ENCODE measurements at regions not wholly inside any gene's neighbourhood (a gene's known extent, or its start where the extent isn't known, plus 50 kb on each side); places are given as distances from the start of the nearest gene placed in this dataset.
"Not testable (repeated sequence)": the region's sequence is repeated elsewhere in the genome, so short reads cannot be mapped to it uniquely, and the experiment has no call there.

GRCh38 chr13:50509771-50510441 is 333.6 kb downstream of the DLEU7 start:
- DNase-seq: peak; percentile 50
- Histone ChIP-seq H3K4ac (ENCODE audit: low read depth, low read length) (no peak overlapping the region), H2BK20ac (ENCODE audit: low read depth, low read length) (no peak overlapping the region; the same call in 1 of the 2 replicates), H3K56ac (ENCODE audit: extremely low read depth, insufficient read depth, low read length) (no peak overlapping the region), H2BK5ac (ENCODE audit: low read depth, low read length, poor library complexity, severe bottlenecking) (no peak overlapping the region), H3K4me2 (ENCODE audit: low read depth, low read length) (no peak overlapping the region), H2AK5ac (ENCODE audit: low read depth, low read length) (peak overlapping the region; percentile 60; the same call in 1 of the 2 replicates), H3K18ac (ENCODE audit: low read depth, low read length) (no peak overlapping the region), H2BK120ac (ENCODE audit: low read depth, low read length) (no peak overlapping the region), H3K4me3 (ENCODE audit: insufficient read depth, low read depth, low read length) (no peak overlapping the region), H2BK15ac (ENCODE audit: low read depth, low read length) (no peak overlapping the region), H2AK9ac (replicated peaks; ENCODE audit: low read depth, low read length, poor library complexity) (no peak overlapping the region), H3K79me1 (ENCODE audit: low read depth in 1 of 2, low read length in 2 of 2) (no peaks in the 10 kb centered on the region), H3K14ac (replicated peaks; ENCODE audit: low read depth, low read length) (0 out of 2 replicates have a peak overlapping the region, but pooled peaks have one; percentile 6), H4K5ac (ENCODE audit: low read depth, low read length) (no peak overlapping the region), H2AFZ (replicated peaks; ENCODE audit: low read length, poor library complexity) (no peak overlapping the region), H3K27ac (ENCODE audit: insufficient read depth, low read length) (no peak overlapping the region), H3K9ac (ENCODE audit: low read depth, low read length) (no peak overlapping the region), H4K8ac (ENCODE audit: low read depth in 2 of 2, low read length in 2 of 2) (no peak overlapping the region), H3K36me3 (ENCODE audit: control insufficient read depth, insufficient read depth, low read length) (no peaks in the 10 kb centered on the region), H3K9me1 (ENCODE audit: insufficient read depth, low read length) (no peaks in the 10 kb centered on the region), H3K27me3 (ENCODE audit: control insufficient read depth, insufficient read depth, low read length) (no peaks in the 10 kb centered on the region), H4K91ac (ENCODE audit: insufficient read depth, low read depth, low read length) (no peak overlapping the region), H4K20me1 (ENCODE audit: insufficient read depth, low read length) (no peaks in the 10 kb centered on the region), H3K9me3 (ENCODE audit: control insufficient read depth, insufficient read depth, low read length) (no peaks in the 10 kb centered on the region), H3K4me1 (ENCODE audit: control insufficient read depth, insufficient read depth, low read length) (peaks cover 4% of the 10 kb centered on the region), H3K23ac (ENCODE audit: low read depth, low read length) (no peak overlapping the region)
- ChIA-PET POLR2A (ENCODE audit: unreplicated experiment) (no interaction called here), CTCF (no interaction called here)
- WGBS, 2 experiments (ENCODE audit: extremely low coverage in 2 of 2, insufficient read length in 1 of 2): no CpG with 5 or more reads among the region's 2 CpGs
- TF ChIP-seq CEBPB (IDR thresholded peaks at IDR 0.05; ENCODE audit: low read depth, low read length) (peak; percentile 44), FOS (IDR thresholded peaks at IDR 0.05; ENCODE audit: low read depth, low read length) (no peak), BHLHE40 (IDR thresholded peaks at IDR 0.05; ENCODE audit: low read depth, low read length) (no peak)
- dilution Hi-C loops (cut with HindIII; ENCODE audit: low sequenced_read_pairs, unreplicated experiment) (no loop called here), intact Hi-C loops (cut with micrococcal nuclease) (loop anchor here (10.0 kb wide), 1 partner anchor 835 kb away; no protein-coding TSS in a partner anchor), in situ Hi-C loops (cut with MboI; ENCODE audit: low sequenced_read_pairs) (no loop called here)
- peak; percentile 29; the same call in 1 of the 2 replicates for ATAC-seq (ENCODE audit: low read depth)
- no TSS peak for BruUV-seq (replicated peaks)

GRCh38 chr13:50510885-50511545 is 332.5 kb downstream of the DLEU7 start:
- H3K56ac ChIP-seq (ENCODE audit: extremely low read depth, insufficient read depth, low read length); BruUV-seq (replicated peaks); H3K27me3 ChIP-seq (ENCODE audit: control insufficient read depth, insufficient read depth, low read length); H3K4me3 ChIP-seq (ENCODE audit: insufficient read depth, low read depth, low read length); H3K18ac ChIP-seq (ENCODE audit: low read depth, low read length); H3K36me3 ChIP-seq (ENCODE audit: control insufficient read depth, insufficient read depth, low read length); H3K9me1 ChIP-seq (ENCODE audit: insufficient read depth, low read length); H3K9ac ChIP-seq (ENCODE audit: low read depth, low read length); H3K23ac ChIP-seq (ENCODE audit: low read depth, low read length); in situ Hi-C loops (cut with MboI; ENCODE audit: low sequenced_read_pairs); H3K4me2 ChIP-seq (ENCODE audit: low read depth, low read length); H4K20me1 ChIP-seq (ENCODE audit: insufficient read depth, low read length); POLR2A ChIA-PET (ENCODE audit: unreplicated experiment); H2BK20ac ChIP-seq (ENCODE audit: low read depth, low read length); H4K91ac ChIP-seq (ENCODE audit: insufficient read depth, low read depth, low read length); DNase-seq; H3K9me3 ChIP-seq (ENCODE audit: control insufficient read depth, insufficient read depth, low read length); H2AK9ac ChIP-seq (replicated peaks; ENCODE audit: low read depth, low read length, poor library complexity); H3K14ac ChIP-seq (replicated peaks; ENCODE audit: low read depth, low read length); CTCF ChIA-PET; H3K4me1 ChIP-seq (ENCODE audit: control insufficient read depth, insufficient read depth, low read length); H4K5ac ChIP-seq (ENCODE audit: low read depth, low read length); dilution Hi-C loops (cut with HindIII; ENCODE audit: low sequenced_read_pairs, unreplicated experiment); ATAC-seq (ENCODE audit: low read depth); H3K27ac ChIP-seq (ENCODE audit: insufficient read depth, low read length); H2BK120ac ChIP-seq (ENCODE audit: low read depth, low read length); H4K8ac ChIP-seq (ENCODE audit: low read depth in 2 of 2, low read length in 2 of 2); H3K4ac ChIP-seq (ENCODE audit: low read depth, low read length); H2BK5ac ChIP-seq (ENCODE audit: low read depth, low read length, poor library complexity, severe bottlenecking); H3K79me1 ChIP-seq (ENCODE audit: low read depth in 1 of 2, low read length in 2 of 2); H2AK5ac ChIP-seq (ENCODE audit: low read depth, low read length); H2BK15ac ChIP-seq (ENCODE audit: low read depth, low read length); H2AFZ ChIP-seq (replicated peaks; ENCODE audit: low read length, poor library complexity): not testable (repeated sequence)
- WGBS, 2 experiments (ENCODE audit: extremely low coverage in 2 of 2, insufficient read length in 1 of 2): no CpG with 5 or more reads among the region's 1 CpG
- intact Hi-C loops (cut with micrococcal nuclease): loop anchor here (10.0 kb wide), 1 partner anchor 836 kb away; no protein-coding TSS in a partner anchor
